Upper lobe of left lung (tissue), 6 donors: ENCODE measurements at regions not wholly inside any gene's neighbourhood (a gene's known extent, or its start where the extent isn't known, plus 50 kb on each side); places are given as distances from the start of the nearest gene placed in this dataset.
"Not testable (repeated sequence)": the region's sequence is repeated elsewhere in the genome, so short reads cannot be mapped to it uniquely, and the experiment has no call there.

ENCODE experiments used
- ATAC-seq, 2 donors: fragments of 200-7000 bp; cut with Tn5 transposase; one replicate each; pipeline ENCODE4 v1.9.1; 2022; ENCODE audit warnings: mild to moderate bottlenecking in 2 of 2, moderate library complexity in 2 of 2; ENCODE audit not compliant: low FRiP score in 2 of 2
- DNase-seq, 2 donors: peaks; one replicate each; pipeline ENCODE4 v3.0.0-alpha.2; 2019 to 2020
- H3K27ac ChIP-seq, 4 donors: fragments of 200-600 bp; sonication (generic); one replicate each; pipeline ENCODE4 v1.5.1; 2016 to 2019
- H3K27me3 ChIP-seq, 4 donors: fragments of 200-600 bp; sonication (generic); one replicate each; pipeline ENCODE4 v1.5.1; 2017 to 2019
- H3K36me3 ChIP-seq, 4 donors: fragments of 200-600 bp; sonication (generic); one replicate each; pipeline ENCODE4 v1.5.1; 2016 to 2019
- H3K4me1 ChIP-seq, 4 donors: fragments of 200-600 bp; sonication (generic); one replicate each; pipeline ENCODE4 v1.5.1; 2018 to 2019
- H3K4me3 ChIP-seq, 4 donors: fragments of 200-600 bp; sonication (generic); one replicate each; pipeline ENCODE4 v1.5.1; 2017 to 2019; ENCODE audit warnings: mild to moderate bottlenecking in 2 of 4, moderate library complexity in 1 of 4
- H3K9me3 ChIP-seq, 4 donors: fragments of 200-600 bp; sonication (generic); one replicate each; pipeline ENCODE4 v1.5.1; 2018 to 2019
- CTCF ChIP-seq, 6 experiments: fragments of 450-650 bp in 4 of 6; fragments of 200-600 bp in 2 of 6; sonication (generic) in 2 of 6; IDR thresholded peaks; one replicate each; pipeline ENCODE4 v1.5.1; 2016 to 2019; ENCODE audit warnings: antibody characterized with exemption in 6 of 6
- EP300 ChIP-seq, 4 donors: sonication (generic); formaldehyde crosslinking; IDR thresholded peaks; one replicate each; pipeline ENCODE4 v1.5.1; 2017; ENCODE audit warnings: antibody characterized with exemption in 4 of 4, control low read depth in 2 of 4
- POLR2A ChIP-seq, 4 donors: fragments of 450-650 bp; IDR thresholded peaks; one replicate each; pipeline ENCODE4 v1.5.1; 2016 to 2017; ENCODE audit warnings: antibody characterized with exemption in 4 of 4, mild to moderate bottlenecking in 2 of 4
- POLR2AphosphoS5 ChIP-seq, 2 donors: sonication (generic); formaldehyde crosslinking; IDR thresholded peaks; one replicate each; pipeline ENCODE4 v1.5.1; 2017; ENCODE audit warnings: antibody characterized with exemption in 2 of 2
- WGBS, 2 donors: methylation state at CpG; one replicate each; pipeline ENCODE4 v1.1.5; 2017 to 2018; 5-methylcytosine and 5-hydroxymethylcytosine counted together
- donor health status: DM: no; HTN: no; CAD: no; lungs with moderate emphysema.
- donor health status: DM: no; HTN: yes; CAD: no; lungs with severe emphysema.

- no peaks in the 10 kb centered on the region for H3K4me1 ChIP-seq
- H3K27ac ChIP-seq = no peak overlapping the region
- DNase-seq (no peak), ATAC-seq (no peak)
- no peaks in the 10 kb centered on the region for H3K9me3 ChIP-seq
- 89% methylated on average over 7 of the region's 7 CpGs for WGBS, 2 donors
- no peaks in the 10 kb centered on the region for H3K36me3 ChIP-seq
- H3K27me3 ChIP-seq = no peaks in the 10 kb centered on the region
- no peak overlapping the region for H3K4me3 ChIP-seq
- TF ChIP-seq CTCF (IDR thresholded peaks at IDR 0.05) = no peak
- no peak for TF ChIP-seq EP300 (IDR thresholded peaks at IDR 0.05)
- no peak for TF ChIP-seq POLR2A (IDR thresholded peaks at IDR 0.05)
- TF ChIP-seq POLR2AphosphoS5 (IDR thresholded peaks at IDR 0.05) = no peak
Observed at GRCh38 chr6:150503586-150504339, 95.9 kb upstream of the PLEKHG1 start.

DNA sequence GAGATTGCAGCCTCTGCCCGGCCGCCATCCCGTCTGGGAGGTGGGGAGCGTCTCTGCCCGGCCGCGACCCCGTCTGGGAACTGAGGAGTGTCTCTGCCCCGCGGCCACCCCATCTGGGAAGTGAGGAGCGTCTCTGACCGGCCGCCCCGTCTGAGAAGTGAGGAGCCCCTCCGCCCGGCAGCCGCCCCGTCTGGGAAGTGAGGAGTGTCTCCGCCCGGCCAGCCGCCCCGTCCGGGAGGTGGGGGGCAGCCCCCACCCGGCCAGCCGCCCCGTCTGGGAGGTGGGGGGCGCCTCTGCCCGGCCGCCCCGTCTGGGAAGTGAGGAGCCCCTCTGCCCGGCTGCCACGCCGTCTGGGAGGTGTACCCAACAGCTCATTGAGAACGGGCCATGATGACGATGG is 92.3 kb upstream of the PLEKHG1 start:
- not testable (repeated sequence) for H3K4me3 ChIP-seq, ATAC-seq, H3K27me3 ChIP-seq, H3K4me1 ChIP-seq, H3K36me3 ChIP-seq, H3K27ac ChIP-seq, H3K9me3 ChIP-seq
- WGBS, 2 donors = 91 to 93% methylated on average over 9 to 32 of the region's 35 CpGs
- DNase-seq = peak in 1 of 2 donors; percentile 69

GRCh38 chr6:150510576-150510975 is 89.1 kb upstream of the PLEKHG1 start:
- Histone ChIP-seq H3K27me3 (no peaks in the 10 kb centered on the region), H3K4me1 (peaks cover 0 to 4% (median 1%) of the 10 kb centered on the region in 4 donors), H3K27ac (no peak overlapping the region), H3K4me3 (no peak overlapping the region), H3K36me3 (no peaks in the 10 kb centered on the region), H3K9me3 (no peaks in the 10 kb centered on the region)
- TF ChIP-seq POLR2AphosphoS5 (IDR thresholded peaks at IDR 0.05) = no peak
- no peak for TF ChIP-seq POLR2A (IDR thresholded peaks at IDR 0.05)
- TF ChIP-seq EP300 (IDR thresholded peaks at IDR 0.05) = no peak
- no peak for TF ChIP-seq CTCF (IDR thresholded peaks at IDR 0.05)
- peak in 1 of 2 donors; percentile 39 for ATAC-seq
- 84 to 87% methylated on average over 3 of the region's 3 CpGs for WGBS, 2 donors
- no peak for DNase-seq

DNA sequence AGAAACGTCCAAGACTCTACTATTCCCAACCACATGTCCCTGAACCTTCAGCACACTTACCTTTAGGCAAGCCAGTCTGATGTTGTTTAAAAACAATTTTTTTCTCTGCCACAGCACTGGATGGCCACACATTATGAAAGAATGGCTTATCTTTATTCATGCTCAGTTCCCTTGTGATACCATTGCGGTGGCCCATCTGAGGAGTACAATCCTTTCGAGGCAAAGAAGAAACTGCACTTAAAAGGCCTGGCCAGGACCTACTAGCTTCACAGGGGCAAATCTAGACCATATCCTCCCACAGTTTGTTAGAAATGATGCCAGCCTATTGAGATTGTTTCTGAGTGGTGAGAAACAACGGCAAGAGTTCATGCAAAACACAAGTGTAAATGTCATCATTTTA is 88.4 kb upstream of the PLEKHG1 start:
- Histone ChIP-seq H3K27me3 (no peaks in the 10 kb centered on the region), H3K27ac (no peak overlapping the region), H3K4me1 (peaks cover 0 to 4% (median 1%) of the 10 kb centered on the region in 4 donors), H3K36me3 (no peaks in the 10 kb centered on the region), H3K9me3 (no peaks in the 10 kb centered on the region), H3K4me3 (no peak overlapping the region)
- WGBS, 2 donors = 85 to 92% methylated on average over 4 of the region's 4 CpGs
- no peak for DNase-seq
- TF ChIP-seq POLR2A (IDR thresholded peaks at IDR 0.05) (no peak), CTCF (IDR thresholded peaks at IDR 0.05) (no peak), POLR2AphosphoS5 (IDR thresholded peaks at IDR 0.05) (no peak), EP300 (IDR thresholded peaks at IDR 0.05) (no peak)
- no peak for ATAC-seq

DNA sequence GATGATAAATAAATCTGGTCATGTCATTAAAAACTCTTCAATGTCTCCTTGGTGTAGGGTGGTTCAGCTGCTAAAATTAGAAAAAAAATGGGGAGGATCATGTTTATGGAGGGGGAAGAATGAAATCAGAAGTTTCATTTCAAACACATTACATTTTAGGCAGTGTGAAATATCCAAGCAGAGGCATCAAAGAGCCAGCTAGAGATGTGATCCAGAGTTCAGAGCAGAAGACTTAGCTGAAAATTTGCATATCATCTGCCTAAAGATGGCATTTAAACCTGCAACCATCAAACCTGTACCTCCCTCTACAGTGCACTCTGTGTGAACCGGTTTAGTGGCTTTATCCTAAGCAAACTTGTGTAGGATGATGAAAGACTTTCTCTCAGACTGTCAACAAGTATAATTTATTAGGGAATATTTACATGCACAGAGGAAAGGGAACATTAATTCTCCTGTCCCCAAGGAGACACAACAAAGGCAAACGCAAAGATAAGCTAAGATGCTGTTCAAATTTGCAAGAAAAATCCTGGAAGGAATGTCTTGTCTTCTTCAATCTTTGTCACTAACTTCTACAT is 84.8 kb upstream of the PLEKHG1 start:
- Histone ChIP-seq H3K36me3 (no peaks in the 10 kb centered on the region), H3K27ac (no peak overlapping the region), H3K4me1 (peaks cover 0 to 4% (median 1%) of the 10 kb centered on the region in 4 donors), H3K4me3 (no peak overlapping the region), H3K9me3 (no peaks in the 10 kb centered on the region), H3K27me3 (no peaks in the 10 kb centered on the region)
- ATAC-seq = no peak
- DNase-seq = no peak
- TF ChIP-seq POLR2A (IDR thresholded peaks at IDR 0.05) (no peak), CTCF (IDR thresholded peaks at IDR 0.05) (no peak), EP300 (IDR thresholded peaks at IDR 0.05) (no peak), POLR2AphosphoS5 (IDR thresholded peaks at IDR 0.05) (no peak)
- WGBS, 2 donors = 30 to 38% methylated on average over 2 of the region's 2 CpGs
